Activated T-cell treated with anti-CD3 and anti-CD28 coated beads, Interleukin-2, amount 50 U/mL, for 4 hours (primary cell): ENCODE measurements at regions not wholly inside any gene's neighbourhood (a gene's known extent, or its start where the extent isn't known, plus 50 kb on each side); places are given as distances from the start of the nearest gene placed in this dataset.

ENCODE experiments used
- ATAC-seq, 2 donors: fragments of 200-7000 bp; cut with Tn5 transposase; one replicate each; pipeline ENCODE4 v1.10.0; 2021
- DNase-seq: peaks from one replicate; pipeline ENCODE4 v3.0.0-alpha.2; 2020
- H3K27me3 Mint-ChIP-seq: one replicate; pipeline ENCODE4 v1.8.0; 2021; ENCODE audit warnings: low read depth, mixed read lengths
- H3K36me3 Mint-ChIP-seq: one replicate; pipeline ENCODE4 v1.8.0; 2022; ENCODE audit warnings: mixed read lengths; ENCODE audit not compliant: insufficient read depth
- H3K4me1 Mint-ChIP-seq: one replicate; pipeline ENCODE4 v1.8.0; 2021; ENCODE audit warnings: low read depth, mixed read lengths
- H3K4me3 Mint-ChIP-seq: one replicate; pipeline ENCODE4 v1.8.0; 2021; ENCODE audit warnings: mild to moderate bottlenecking, moderate library complexity, mixed read lengths
- H3K9me3 Mint-ChIP-seq: one replicate; pipeline ENCODE4 v1.8.0; 2021; ENCODE audit warnings: mixed read lengths

DNA sequence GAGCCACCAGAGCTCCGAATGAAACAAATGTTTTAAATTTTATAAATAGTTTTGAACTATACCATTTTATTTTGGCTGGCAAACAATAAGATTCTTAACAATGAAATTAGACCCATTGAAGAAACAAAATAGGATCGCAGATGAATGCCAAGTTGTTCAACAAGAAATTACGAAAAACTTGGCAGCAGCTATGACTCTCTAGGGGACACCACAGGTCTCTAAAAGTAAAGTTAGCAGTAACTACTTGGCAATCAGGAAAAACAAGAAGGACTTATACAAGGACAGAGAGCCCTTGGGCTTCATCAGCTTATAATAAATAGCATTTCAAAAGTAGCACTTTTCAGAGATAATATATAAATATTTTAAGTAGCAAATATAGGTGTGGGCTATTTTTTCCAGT, 603.8 kb upstream of the PSMD7 start:
- H3K9me3 Mint-ChIP-seq: peaks cover 7% of the 10 kb centered on the region
- no peak for ATAC-seq

GRCh38 chr16:73683804-73684203, 612.8 kb upstream of the PSMD7 start:
- no peak overlapping the region for H3K4me3 Mint-ChIP-seq
- H3K4me1 Mint-ChIP-seq: no peaks in the 10 kb centered on the region
- no peaks in the 10 kb centered on the region for H3K27me3 Mint-ChIP-seq
- H3K36me3 Mint-ChIP-seq: no peaks in the 10 kb centered on the region
- no peaks in the 10 kb centered on the region for H3K9me3 Mint-ChIP-seq
- DNase-seq (no peak), ATAC-seq (no peak)

More for the DNA sequence above, 603.8 kb upstream of the PSMD7 start:
- Mint-ChIP-seq H3K4me1 (no peaks in the 10 kb centered on the region), H3K4me3 (no peak overlapping the region), H3K36me3 (no peaks in the 10 kb centered on the region), H3K27me3 (no peaks in the 10 kb centered on the region)
- DNase-seq: no peak

DNA sequence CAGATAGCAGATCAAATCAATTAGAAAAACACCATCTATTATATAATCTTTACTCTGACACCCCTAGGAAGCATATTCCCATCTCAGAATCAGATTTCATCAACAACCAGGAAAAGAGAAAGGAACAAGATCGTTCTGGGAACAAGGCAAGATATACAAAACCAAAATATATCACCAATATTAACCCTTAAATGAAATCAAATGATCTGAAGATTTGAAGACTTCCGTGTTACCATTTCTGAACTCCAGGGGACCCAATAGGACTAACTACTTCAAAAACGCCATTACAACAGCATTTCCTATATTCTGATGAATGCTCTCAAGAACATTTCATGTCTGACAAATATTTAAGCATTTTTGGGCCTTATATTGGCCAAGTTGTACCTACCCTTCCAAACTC, 624.2 kb upstream of the ZFHX3 start:
- Mint-ChIP-seq H3K36me3 (no peaks in the 10 kb centered on the region), H3K4me1 (no peaks in the 10 kb centered on the region), H3K27me3 (peaks cover 6% of the 10 kb centered on the region), H3K4me3 (no peak overlapping the region), H3K9me3 (peaks cover 5% of the 10 kb centered on the region)
- ATAC-seq: no peak
- DNase-seq: no peak

DNA sequence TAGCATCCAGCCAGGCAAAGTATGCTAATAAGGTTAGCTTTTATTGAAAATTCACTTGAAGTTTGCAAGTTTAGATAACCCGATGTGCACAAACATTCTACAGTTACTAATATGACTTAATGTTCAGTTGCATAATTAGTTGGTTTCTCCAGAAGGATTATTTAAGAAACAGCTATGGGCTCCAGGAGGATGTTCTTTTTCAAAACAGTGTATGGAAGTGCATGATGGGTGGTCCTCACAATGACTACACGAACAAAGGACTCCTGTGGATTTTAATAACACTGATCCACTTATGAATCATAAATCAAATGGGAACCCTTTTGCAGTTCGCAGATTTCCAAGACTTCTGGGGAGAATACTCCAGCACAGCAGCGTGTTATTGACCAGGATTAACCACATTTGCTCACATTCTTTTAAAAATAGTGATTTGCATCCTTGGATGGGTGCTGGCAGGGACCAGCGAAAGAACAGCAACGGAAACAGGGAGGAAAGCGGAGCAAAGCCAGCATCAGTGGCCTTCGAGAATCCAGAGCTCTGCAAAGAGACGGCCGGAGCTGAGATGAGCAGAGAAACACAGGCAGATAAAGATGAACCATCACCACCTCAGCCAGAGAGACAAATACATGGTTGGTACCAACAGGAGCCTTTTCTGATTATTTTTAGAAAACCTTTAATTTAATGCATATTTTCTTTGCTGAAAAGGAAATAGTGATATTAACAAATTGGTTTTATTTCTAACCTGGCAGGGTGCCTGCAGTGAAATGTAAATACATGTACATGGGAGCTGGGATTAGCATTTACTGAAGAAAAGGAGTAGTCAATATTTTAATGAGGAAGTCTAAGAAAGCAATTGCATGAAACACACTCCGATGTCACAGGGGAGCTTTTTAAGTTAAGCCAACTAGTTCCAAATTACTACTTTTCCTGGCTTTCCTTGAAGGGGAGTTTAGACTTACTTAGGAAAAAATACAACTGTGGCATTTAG, 623.2 kb upstream of the ZFHX3 start:
- DNase-seq (no peak), ATAC-seq (no peak)
- H3K4me3 Mint-ChIP-seq: no peak overlapping the region
- H3K27me3 Mint-ChIP-seq: peaks cover 7% of the 10 kb centered on the region
- no peaks in the 10 kb centered on the region for H3K36me3 Mint-ChIP-seq
- H3K4me1 Mint-ChIP-seq: no peaks in the 10 kb centered on the region
- peaks cover 3% of the 10 kb centered on the region for H3K9me3 Mint-ChIP-seq

DNA sequence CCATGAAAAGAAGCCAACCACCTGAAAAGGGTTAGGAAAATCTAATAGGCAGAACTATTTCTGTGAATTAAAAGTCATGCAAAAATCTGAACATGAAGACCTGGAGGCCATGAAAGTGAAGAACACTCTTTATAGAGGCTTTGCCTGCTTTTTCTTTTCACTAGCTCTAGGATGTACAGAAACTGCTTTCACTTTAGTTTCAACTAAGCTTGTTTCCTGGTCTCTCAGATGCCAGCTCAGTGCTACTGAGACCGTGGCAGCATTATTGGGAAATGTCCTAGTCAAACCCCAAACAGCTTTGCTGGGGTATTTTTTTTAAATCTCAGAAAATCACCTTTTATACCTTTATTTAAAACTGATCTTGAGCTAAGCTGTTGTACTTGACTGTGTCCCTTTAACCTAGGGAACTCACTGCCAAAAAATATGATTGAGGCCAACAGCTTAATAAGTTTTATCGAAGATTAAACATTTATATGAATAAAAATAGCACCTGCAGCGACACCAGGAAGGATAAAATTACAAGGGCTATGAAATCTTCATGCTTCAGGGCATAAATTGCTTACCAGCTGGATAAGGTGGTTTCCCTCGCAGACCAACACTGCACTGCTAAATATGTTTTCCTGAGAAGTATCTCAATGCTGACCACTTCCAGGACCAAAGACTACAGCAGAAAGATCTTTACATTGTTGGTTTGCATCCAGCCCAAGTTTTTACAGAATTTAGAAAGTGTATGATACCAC, 621.8 kb upstream of the ZFHX3 start:
- ATAC-seq: no peak
- H3K36me3 Mint-ChIP-seq: no peaks in the 10 kb centered on the region
- no peaks in the 10 kb centered on the region for H3K4me1 Mint-ChIP-seq
- H3K4me3 Mint-ChIP-seq: no peak overlapping the region
- peaks cover 3% of the 10 kb centered on the region for H3K9me3 Mint-ChIP-seq
- H3K27me3 Mint-ChIP-seq: peaks cover 7% of the 10 kb centered on the region
- no peak for DNase-seq

DNA sequence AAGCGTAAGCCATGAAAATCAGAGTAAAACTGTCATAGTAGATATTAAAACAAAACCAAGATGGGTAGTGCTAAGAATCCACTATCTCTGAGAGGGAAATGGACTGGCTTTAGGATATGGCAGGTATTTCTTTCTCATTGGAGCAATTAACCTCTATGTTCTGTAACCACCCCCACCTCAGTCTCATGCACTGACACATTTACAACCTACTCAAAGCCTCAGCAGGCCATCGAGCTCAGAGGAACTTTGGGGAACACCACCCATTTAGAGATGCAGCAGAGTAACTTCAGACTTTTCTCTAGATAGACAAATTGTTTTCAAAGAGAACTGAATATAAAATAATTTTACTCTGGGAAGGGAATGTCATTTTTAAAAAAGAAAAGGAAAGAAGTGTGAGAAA, 615.8 kb upstream of the ZFHX3 start:
- Mint-ChIP-seq H3K4me3 (no peak overlapping the region), H3K36me3 (no peaks in the 10 kb centered on the region), H3K4me1 (no peaks in the 10 kb centered on the region), H3K27me3 (peaks cover 3% of the 10 kb centered on the region), H3K9me3 (peaks cover 3% of the 10 kb centered on the region)
- DNase-seq (no peak), ATAC-seq (no peak)

GRCh38 chr16:73636196-73636595, 588.3 kb upstream of the ZFHX3 start:
- Mint-ChIP-seq H3K4me3 (no peak overlapping the region), H3K9me3 (peaks cover 22% of the 10 kb centered on the region), H3K4me1 (no peaks in the 10 kb centered on the region), H3K36me3 (no peaks in the 10 kb centered on the region), H3K27me3 (peaks cover 4% of the 10 kb centered on the region)
- DNase-seq (no peak), ATAC-seq (no peak)

GRCh38 chr16:73629011-73629410, 581.1 kb upstream of the ZFHX3 start:
- H3K4me3 Mint-ChIP-seq: no peak overlapping the region
- no peaks in the 10 kb centered on the region for H3K36me3 Mint-ChIP-seq
- no peak for DNase-seq
- ATAC-seq: no peak
- H3K9me3 Mint-ChIP-seq: peaks cover 4% of the 10 kb centered on the region
- no peaks in the 10 kb centered on the region for H3K4me1 Mint-ChIP-seq
- no peaks in the 10 kb centered on the region for H3K27me3 Mint-ChIP-seq

DNA sequence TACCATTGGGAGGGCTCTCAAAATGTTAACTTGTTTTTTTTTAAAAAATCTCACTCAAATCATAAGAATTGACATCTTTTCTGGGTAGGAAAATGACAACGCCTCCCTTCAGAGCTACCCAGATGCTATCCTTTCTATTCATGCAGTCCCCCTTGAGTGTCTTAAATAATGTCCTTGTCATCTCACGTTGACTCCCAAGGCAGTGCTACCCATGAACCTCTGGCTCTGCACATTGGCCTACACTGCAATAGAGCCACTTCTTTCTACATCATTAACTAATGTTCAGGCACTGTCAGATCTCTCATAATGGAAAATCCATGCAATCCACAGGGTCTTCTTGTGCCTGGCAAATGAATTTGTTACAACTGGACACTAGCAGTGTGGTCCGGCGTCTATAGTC, 569.8 kb upstream of the ZFHX3 start:
- Mint-ChIP-seq H3K9me3 (no peaks in the 10 kb centered on the region), H3K36me3 (no peaks in the 10 kb centered on the region), H3K4me3 (no peak overlapping the region), H3K4me1 (no peaks in the 10 kb centered on the region), H3K27me3 (no peaks in the 10 kb centered on the region)
- DNase-seq (no peak), ATAC-seq (no peak)

DNA sequence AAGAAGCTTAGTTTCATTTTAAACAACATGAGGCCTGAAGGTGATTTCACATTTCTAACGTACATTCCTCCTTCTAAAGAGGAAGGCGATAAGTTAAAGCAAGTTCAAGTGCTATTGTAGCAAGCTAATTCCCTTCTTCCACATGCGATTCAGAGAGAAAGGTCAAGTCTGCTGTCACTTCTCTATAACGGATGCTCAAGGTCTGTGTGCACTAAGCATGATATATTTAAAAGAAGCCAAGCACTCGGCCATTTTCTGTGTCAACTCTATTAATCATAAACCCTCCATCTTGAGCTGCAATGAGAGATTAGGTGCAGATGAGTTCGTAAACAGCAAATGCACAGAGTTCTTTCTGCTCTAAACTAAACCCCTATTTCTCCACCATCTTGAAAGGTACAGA, 568.8 kb upstream of the ZFHX3 start:
- Mint-ChIP-seq H3K27me3 (no peaks in the 10 kb centered on the region), H3K36me3 (no peaks in the 10 kb centered on the region), H3K4me3 (no peak overlapping the region), H3K9me3 (no peaks in the 10 kb centered on the region), H3K4me1 (no peaks in the 10 kb centered on the region)
- DNase-seq: no peak
- no peak for ATAC-seq

GRCh38 chr16:73616166-73616753, 568.3 kb upstream of the ZFHX3 start:
- no peaks in the 10 kb centered on the region for H3K27me3 Mint-ChIP-seq
- no peak for ATAC-seq
- H3K9me3 Mint-ChIP-seq: no peaks in the 10 kb centered on the region

DNA sequence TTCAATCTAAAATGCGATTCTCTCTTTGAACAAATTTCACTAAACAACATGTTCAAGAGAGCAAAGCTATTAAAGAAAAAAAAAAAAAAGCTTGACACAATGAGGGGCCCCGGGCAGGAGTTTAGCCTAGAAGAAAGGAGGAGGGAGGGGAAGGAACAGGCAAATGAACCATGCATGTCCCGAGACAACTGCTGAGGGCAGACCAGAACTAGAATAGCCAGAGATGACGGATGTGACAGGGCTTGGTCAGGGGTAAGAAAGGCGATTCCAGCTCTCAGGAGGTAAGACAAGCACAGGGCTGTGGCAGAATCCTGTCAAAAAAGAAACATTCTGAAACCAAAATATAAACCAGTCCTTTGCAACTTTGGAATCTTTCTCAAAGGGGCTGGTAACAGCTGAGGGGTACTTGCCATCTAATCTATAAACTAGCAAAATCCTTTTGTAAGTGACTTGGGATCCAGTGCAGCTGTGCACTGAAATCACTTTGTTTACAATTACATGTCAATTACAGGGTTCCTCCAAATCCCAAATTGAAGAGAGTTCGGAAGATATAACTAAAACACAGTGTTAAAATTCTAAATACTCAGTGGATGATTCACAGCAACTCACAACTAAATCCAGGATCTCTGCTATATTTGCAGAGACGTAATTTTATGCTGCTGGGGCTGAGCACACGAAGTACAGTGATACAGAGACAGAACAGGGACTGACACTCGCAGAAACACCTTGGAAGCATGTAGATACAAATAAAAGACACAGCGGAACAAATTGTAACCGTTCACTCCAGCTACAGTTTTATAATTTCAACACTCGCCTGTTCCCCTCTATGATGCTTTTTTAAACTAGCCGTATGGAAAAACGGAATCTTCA, 567.4 kb upstream of the ZFHX3 start:
- H3K9me3 Mint-ChIP-seq: no peaks in the 10 kb centered on the region
- H3K4me1 Mint-ChIP-seq: no peaks in the 10 kb centered on the region
- DNase-seq: no peak
- H3K36me3 Mint-ChIP-seq: no peaks in the 10 kb centered on the region
- H3K4me3 Mint-ChIP-seq: no peak overlapping the region
- no peak for ATAC-seq
- H3K27me3 Mint-ChIP-seq: no peaks in the 10 kb centered on the region

More at GRCh38 chr16:73616166-73616753, 568.3 kb upstream of the ZFHX3 start:
- no peak for DNase-seq
- Mint-ChIP-seq H3K4me3 (no peak overlapping the region), H3K4me1 (no peaks in the 10 kb centered on the region), H3K36me3 (no peaks in the 10 kb centered on the region)

DNA sequence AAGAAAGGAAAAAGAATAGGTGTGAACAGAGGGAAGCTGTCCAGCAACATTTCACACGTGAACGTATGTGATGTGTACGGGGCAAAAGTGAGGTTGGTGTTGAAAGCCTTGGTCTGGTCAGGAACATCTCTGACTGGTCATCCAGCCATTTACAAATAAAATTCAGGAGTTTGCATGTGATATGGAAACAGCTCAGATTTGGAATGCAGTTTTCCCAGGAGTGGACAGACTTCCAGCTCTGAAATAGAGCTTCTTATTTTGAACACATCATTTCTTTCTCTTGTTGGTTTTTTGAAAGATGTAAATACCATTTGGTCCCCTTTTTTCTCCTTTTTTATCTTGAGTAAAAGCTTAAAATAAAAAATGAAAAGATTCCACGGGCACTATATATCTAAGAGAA, 566.2 kb upstream of the ZFHX3 start:
- Mint-ChIP-seq H3K9me3 (no peaks in the 10 kb centered on the region), H3K4me3 (no peak overlapping the region), H3K27me3 (no peaks in the 10 kb centered on the region), H3K4me1 (no peaks in the 10 kb centered on the region), H3K36me3 (no peaks in the 10 kb centered on the region)
- DNase-seq (no peak), ATAC-seq (no peak)

GRCh38 chr16:73610605-73611156, 562.8 kb upstream of the ZFHX3 start:
- no peaks in the 10 kb centered on the region for H3K36me3 Mint-ChIP-seq
- no peaks in the 10 kb centered on the region for H3K9me3 Mint-ChIP-seq
- DNase-seq (no peak), ATAC-seq (no peak)
- H3K4me1 Mint-ChIP-seq: no peaks in the 10 kb centered on the region
- H3K27me3 Mint-ChIP-seq: peaks cover 4% of the 10 kb centered on the region
- no peak overlapping the region for H3K4me3 Mint-ChIP-seq
